ENCODE measurements at regions not wholly inside any gene's neighbourhood (a gene's known extent, or its start where the extent isn't known, plus 50 kb on each side); places are given as distances from the start of the nearest gene placed in this dataset.

DNA sequence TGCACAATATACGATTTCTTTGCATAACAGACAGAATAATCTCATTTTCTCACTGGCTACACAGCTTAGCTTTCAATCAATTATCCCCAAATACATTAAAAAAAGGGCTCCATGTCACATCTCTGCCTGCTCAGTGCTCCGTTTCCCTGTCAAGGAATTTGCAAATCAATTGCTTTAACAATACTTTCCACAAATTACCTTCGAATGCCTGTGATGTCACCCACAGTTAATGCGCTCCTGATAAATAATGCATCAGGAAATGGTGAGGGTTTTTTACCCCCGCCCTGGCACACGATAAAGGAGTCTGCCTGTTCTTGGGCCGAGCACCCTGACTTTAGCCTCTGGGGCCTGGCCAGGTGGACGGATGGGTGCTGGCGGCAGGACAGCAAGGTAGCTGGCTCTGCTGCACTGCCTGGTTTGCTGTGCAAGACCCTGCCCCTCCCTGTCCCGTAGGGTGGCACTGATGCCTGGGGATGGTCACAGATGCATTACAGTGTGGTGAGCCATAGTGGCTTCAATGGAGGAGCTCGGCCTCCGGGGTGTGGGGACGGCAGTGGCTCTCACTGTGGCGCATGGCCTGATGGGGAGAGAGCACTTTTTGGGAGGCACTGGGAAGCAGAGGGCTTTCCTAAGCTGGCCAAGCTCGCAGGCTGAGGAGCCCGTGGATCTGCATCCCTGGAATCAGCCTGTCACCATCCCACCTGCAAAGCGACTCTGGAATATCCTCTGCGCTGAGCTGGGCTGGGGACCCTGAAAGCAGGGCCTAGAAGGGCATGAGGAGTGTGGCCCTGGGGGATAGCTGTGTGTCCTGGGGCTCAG, 88.3 kb upstream of the HS6ST1 start:
- 72 to 78% methylated on average over 5 of the region's 18 CpGs for WGBS, 2 donors (ENCODE audit: low coverage in 1 of 2)
- Histone ChIP-seq H3K36me3 (no peaks in the 10 kb centered on the region), H3K27ac (no peak overlapping the region), H3K4me1 (no peaks in the 10 kb centered on the region), H3K27me3 (no peaks in the 10 kb centered on the region), H3K9me3 (no peaks in the 10 kb centered on the region), H3K4me3 (no peak overlapping the region)
- no peak for ATAC-seq
- TF ChIP-seq EP300 (IDR thresholded peaks at IDR 0.05) (no peak), POLR2A (IDR thresholded peaks at IDR 0.05) (no peak), POLR2AphosphoS5 (IDR thresholded peaks at IDR 0.05) (no peak), CTCF (IDR thresholded peaks at IDR 0.05) (no peak)

GRCh38 chr2:128408349-128409305, 90.0 kb upstream of the HS6ST1 start:
- Histone ChIP-seq H3K27me3 (no peaks in the 10 kb centered on the region), H3K36me3 (no peaks in the 10 kb centered on the region), H3K4me3 (no peak overlapping the region), H3K4me1 (no peaks in the 10 kb centered on the region), H3K9me3 (no peaks in the 10 kb centered on the region), H3K27ac (no peak overlapping the region)
- TF ChIP-seq POLR2A (IDR thresholded peaks at IDR 0.05): no peak
- TF ChIP-seq EP300 (IDR thresholded peaks at IDR 0.05): no peak
- TF ChIP-seq POLR2AphosphoS5 (IDR thresholded peaks at IDR 0.05): no peak
- no peak for TF ChIP-seq CTCF (IDR thresholded peaks at IDR 0.05)
- peak; percentile 31 for ATAC-seq
- WGBS, 2 donors (ENCODE audit: low coverage in 1 of 2): 68 to 89% methylated on average over 3 of the region's 17 CpGs

DNA sequence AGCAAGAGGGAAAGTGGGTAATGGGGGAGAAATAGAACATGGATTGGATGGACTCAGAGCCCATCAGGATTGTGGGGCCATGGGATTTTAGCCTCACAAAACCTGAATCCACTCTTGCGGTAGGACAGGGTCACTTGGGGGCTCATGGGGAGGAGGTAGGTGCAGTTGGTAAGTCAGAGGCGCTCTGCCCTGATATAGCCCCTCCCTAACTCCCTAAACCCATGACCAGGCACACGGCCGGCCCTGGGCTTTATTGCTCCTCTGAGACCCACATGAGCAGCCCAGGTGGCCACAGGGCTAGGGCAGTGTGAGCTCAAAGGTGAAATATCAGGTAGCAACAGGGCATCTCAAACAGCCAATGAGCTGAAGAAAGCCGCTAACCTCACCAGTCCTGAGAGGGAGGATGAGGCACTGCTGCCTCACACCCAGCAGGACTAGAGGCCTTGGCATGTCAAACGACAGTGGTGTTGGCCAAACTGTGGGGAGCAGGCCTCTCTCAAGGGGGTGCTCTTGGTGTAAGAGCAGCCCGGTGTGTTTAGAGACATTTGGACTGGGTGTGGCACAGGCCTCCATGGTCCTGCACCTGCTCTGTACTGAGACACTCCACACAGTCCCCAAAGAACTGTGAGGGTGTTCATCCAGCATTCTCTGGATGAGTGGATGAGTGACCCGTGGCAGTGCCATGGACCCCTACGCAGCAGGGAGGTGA, 90.8 kb upstream of the HS6ST1 start:
- Histone ChIP-seq H3K36me3 (no peaks in the 10 kb centered on the region), H3K27ac (no peak overlapping the region), H3K27me3 (no peaks in the 10 kb centered on the region), H3K9me3 (no peaks in the 10 kb centered on the region), H3K4me3 (no peak overlapping the region), H3K4me1 (no peaks in the 10 kb centered on the region)
- no peak for ATAC-seq
- no peak for TF ChIP-seq POLR2AphosphoS5 (IDR thresholded peaks at IDR 0.05)
- no peak for TF ChIP-seq CTCF (IDR thresholded peaks at IDR 0.05)
- TF ChIP-seq EP300 (IDR thresholded peaks at IDR 0.05): no peak
- TF ChIP-seq POLR2A (IDR thresholded peaks at IDR 0.05): no peak
- 90 to 100% methylated on average over 1 to 4 of the region's 9 CpGs for WGBS, 2 donors (ENCODE audit: low coverage in 1 of 2)

GRCh38 chr2:128410035-128410757, 91.5 kb upstream of the HS6ST1 start:
- no peaks in the 10 kb centered on the region for H3K4me1 ChIP-seq
- WGBS, 2 donors (ENCODE audit: low coverage in 1 of 2): 84 to 91% methylated on average over 3 to 4 of the region's 10 CpGs
- ATAC-seq: no peak

More at GRCh38 chr2:128410035-128410757, 91.5 kb upstream of the HS6ST1 start:
- Histone ChIP-seq H3K9me3 (no peaks in the 10 kb centered on the region), H3K4me3 (no peak overlapping the region), H3K27me3 (no peaks in the 10 kb centered on the region), H3K27ac (no peak overlapping the region), H3K36me3 (no peaks in the 10 kb centered on the region)
- TF ChIP-seq CTCF (IDR thresholded peaks at IDR 0.05) (no peak), EP300 (IDR thresholded peaks at IDR 0.05) (no peak), POLR2A (IDR thresholded peaks at IDR 0.05) (no peak), POLR2AphosphoS5 (IDR thresholded peaks at IDR 0.05) (no peak)

Data from gastroesophageal sphincter (tissue), 4 donors.